Cerebellar nuclear complex (tissue), 1 donor: ENCODE measurements at regions not wholly inside any gene's neighbourhood (a gene's known extent, or its start where the extent isn't known, plus 50 kb on each side); places are given as distances from the start of the nearest gene placed in this dataset.
"Not testable (repeated sequence)": the region's sequence is repeated elsewhere in the genome, so short reads cannot be mapped to it uniquely, and the experiment has no call there.

Source experiments
- DNase-seq, 2 experiments: peaks; one replicate each; lab custom pipeline; 2025; lab: John Stamatoyannopoulos, UW

GRCh38 chr20:23151008-23151703, 65.0 kb upstream of the CD93 start:
- no peak for DNase-seq

GRCh38 chr20:23150304-23151007, 64.3 kb upstream of the CD93 start:
- no peak for DNase-seq

- no peak for DNase-seq
Observed at GRCh38 chr20:23149623-23150279, 63.6 kb upstream of the CD93 start.

GRCh38 chr20:23148731-23149570, 62.8 kb upstream of the CD93 start:
- DNase-seq: no peak

GRCh38 chr20:23147964-23148730, 62.0 kb upstream of the CD93 start:
- no peak for DNase-seq

GRCh38 chr20:23147647-23147963, 61.5 kb upstream of the CD93 start:
- DNase-seq: no peak

- DNase-seq: no peak
Observed at GRCh38 chr20:23146857-23147637, 60.9 kb upstream of the CD93 start.

GRCh38 chr20:23146181-23146580, 60.1 kb upstream of the CD93 start:
- DNase-seq: no peak

GRCh38 chr20:23145281-23145700, 59.2 kb upstream of the CD93 start:
- DNase-seq: no peak

- peak; percentile 43 to 88 for DNase-seq
Observed at GRCh38 chr20:23144856-23145255, 58.7 kb upstream of the CD93 start.

GRCh38 chr20:23143986-23144690, 58.0 kb upstream of the CD93 start:
- no peak for DNase-seq

- DNase-seq: no peak
Observed at GRCh38 chr20:23143098-23143497, 57.0 kb upstream of the CD93 start.

GRCh38 chr20:23142162-23143050, 56.3 kb upstream of the CD93 start:
- DNase-seq: no peak

- no peak for DNase-seq
Observed at GRCh38 chr20:23141450-23142161, 55.5 kb upstream of the CD93 start.

GRCh38 chr20:23140991-23141390, 54.9 kb upstream of the CD93 start:
- DNase-seq: no peak

- DNase-seq: not testable (repeated sequence)
Observed at GRCh38 chr20:23139984-23140383, 53.9 kb upstream of the CD93 start.

GRCh38 chr20:23139524-23139923, 53.4 kb upstream of the CD93 start:
- no peak for DNase-seq

- DNase-seq: no peak
Observed at GRCh38 chr20:23138682-23139081, 52.6 kb upstream of the CD93 start.
